ENCODE measurements at regions not wholly inside any gene's neighbourhood (a gene's known extent, or its start where the extent isn't known, plus 50 kb on each side); places are given as distances from the start of the nearest gene placed in this dataset.

GRCh38 chr13:19329365-19329764, 147.7 kb upstream of the TUBA3C start:
- intact Hi-C loops (cut with DNase I; ENCODE audit: low total_unique reads) = no loop called here
- no peak overlapping the region for H3K27ac ChIP-seq
- TF ChIP-seq CTCF (IDR thresholded peaks at IDR 0.05) = no peak
- no peak overlapping the region for H3K4me3 ChIP-seq
- H3K4me1 ChIP-seq = no peaks in the 10 kb centered on the region
- H3K9me3 ChIP-seq = peaks cover 0 to 6% (median 0%) of the 10 kb centered on the region in 3 donors
- DNase-seq = no peak
- H3K27me3 ChIP-seq = no peaks in the 10 kb centered on the region
- no peaks in the 10 kb centered on the region for H3K36me3 ChIP-seq

GRCh38 chr13:19324325-19324724, 142.7 kb upstream of the TUBA3C start:
- no peaks in the 10 kb centered on the region for H3K27me3 ChIP-seq
- no peaks in the 10 kb centered on the region for H3K36me3 ChIP-seq
- no peak overlapping the region for H3K27ac ChIP-seq
- no peaks in the 10 kb centered on the region for H3K4me1 ChIP-seq
- peaks cover 0 to 16% (median 7%) of the 10 kb centered on the region in 3 donors for H3K9me3 ChIP-seq
- H3K4me3 ChIP-seq = no peak overlapping the region
- intact Hi-C loops (cut with DNase I; ENCODE audit: low total_unique reads) = no loop called here
- TF ChIP-seq CTCF (IDR thresholded peaks at IDR 0.05) = no peak
- DNase-seq = no peak

GRCh38 chr13:19321222-19321621, 139.6 kb upstream of the TUBA3C start:
- Histone ChIP-seq H3K27me3 (no peaks in the 10 kb centered on the region), H3K27ac (no peak overlapping the region), H3K36me3 (no peaks in the 10 kb centered on the region), H3K9me3 (peaks cover 0 to 16% (median 7%) of the 10 kb centered on the region in 3 donors), H3K4me1 (no peaks in the 10 kb centered on the region), H3K4me3 (no peak overlapping the region)
- intact Hi-C loops (cut with DNase I; ENCODE audit: low total_unique reads) = no loop called here
- no peak for DNase-seq
- TF ChIP-seq CTCF (IDR thresholded peaks at IDR 0.05) = no peak

- H3K4me1 ChIP-seq = no peaks in the 10 kb centered on the region
- no peak for TF ChIP-seq CTCF (IDR thresholded peaks at IDR 0.05)
- H3K36me3 ChIP-seq = no peaks in the 10 kb centered on the region
- no peak overlapping the region for H3K27ac ChIP-seq
- no peak overlapping the region for H3K4me3 ChIP-seq
- DNase-seq = no peak
- H3K9me3 ChIP-seq = no peaks in the 10 kb centered on the region
- intact Hi-C loops (cut with DNase I; ENCODE audit: low total_unique reads) = no loop called here
- H3K27me3 ChIP-seq = no peaks in the 10 kb centered on the region
Measured at GRCh38 chr13:19305434-19305833, 123.8 kb upstream of the TUBA3C start.

- Histone ChIP-seq H3K4me3 (no peak overlapping the region), H3K27ac (no peak overlapping the region), H3K9me3 (no peaks in the 10 kb centered on the region), H3K27me3 (no peaks in the 10 kb centered on the region), H3K4me1 (no peaks in the 10 kb centered on the region), H3K36me3 (no peaks in the 10 kb centered on the region)
- no peak for TF ChIP-seq CTCF (IDR thresholded peaks at IDR 0.05)
- no peak for DNase-seq
- intact Hi-C loops (cut with DNase I; ENCODE audit: low total_unique reads) = no loop called here
Measured at GRCh38 chr13:19289180-19289579, 107.6 kb upstream of the TUBA3C start.

GRCh38 chr13:19283836-19284235, 102.2 kb upstream of the TUBA3C start:
- H3K27me3 ChIP-seq = no peaks in the 10 kb centered on the region
- DNase-seq = no peak
- H3K4me3 ChIP-seq = no peak overlapping the region
- no peak overlapping the region for H3K27ac ChIP-seq
- H3K4me1 ChIP-seq = no peaks in the 10 kb centered on the region
- intact Hi-C loops (cut with DNase I; ENCODE audit: low total_unique reads) = no loop called here
- no peaks in the 10 kb centered on the region for H3K9me3 ChIP-seq
- TF ChIP-seq CTCF (IDR thresholded peaks at IDR 0.05) = no peak
- H3K36me3 ChIP-seq = no peaks in the 10 kb centered on the region

All from tibial artery (tissue), 4 donors.